ENCODE measurements at regions not wholly inside any gene's neighbourhood (a gene's known extent, or its start where the extent isn't known, plus 50 kb on each side); places are given as distances from the start of the nearest gene placed in this dataset.

DNA sequence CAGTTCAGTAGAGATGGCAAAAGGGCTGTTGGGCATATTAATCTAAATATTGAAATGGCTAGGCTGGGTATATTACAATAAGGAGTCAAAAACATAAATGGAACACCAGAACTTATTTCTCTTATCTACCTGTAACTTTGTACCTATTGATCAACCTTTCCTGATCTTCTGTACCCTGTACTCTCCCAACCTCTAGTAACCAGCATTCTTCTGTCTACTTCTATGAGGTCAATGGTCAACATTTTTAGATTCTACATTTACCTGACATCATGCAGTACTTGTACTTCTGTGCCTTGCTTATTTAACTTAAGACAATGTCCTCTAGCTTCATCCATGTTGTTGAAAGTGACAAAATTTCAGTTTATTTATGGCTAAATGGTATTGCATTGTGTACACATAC is 467.3 kb downstream of the TAF11L14 start:
- TF ChIP-seq ZFX (IDR thresholded peaks at IDR 0.05; ENCODE audit: borderline replicate concordance) = no peak
- TF ChIP-seq, protein P1, sequence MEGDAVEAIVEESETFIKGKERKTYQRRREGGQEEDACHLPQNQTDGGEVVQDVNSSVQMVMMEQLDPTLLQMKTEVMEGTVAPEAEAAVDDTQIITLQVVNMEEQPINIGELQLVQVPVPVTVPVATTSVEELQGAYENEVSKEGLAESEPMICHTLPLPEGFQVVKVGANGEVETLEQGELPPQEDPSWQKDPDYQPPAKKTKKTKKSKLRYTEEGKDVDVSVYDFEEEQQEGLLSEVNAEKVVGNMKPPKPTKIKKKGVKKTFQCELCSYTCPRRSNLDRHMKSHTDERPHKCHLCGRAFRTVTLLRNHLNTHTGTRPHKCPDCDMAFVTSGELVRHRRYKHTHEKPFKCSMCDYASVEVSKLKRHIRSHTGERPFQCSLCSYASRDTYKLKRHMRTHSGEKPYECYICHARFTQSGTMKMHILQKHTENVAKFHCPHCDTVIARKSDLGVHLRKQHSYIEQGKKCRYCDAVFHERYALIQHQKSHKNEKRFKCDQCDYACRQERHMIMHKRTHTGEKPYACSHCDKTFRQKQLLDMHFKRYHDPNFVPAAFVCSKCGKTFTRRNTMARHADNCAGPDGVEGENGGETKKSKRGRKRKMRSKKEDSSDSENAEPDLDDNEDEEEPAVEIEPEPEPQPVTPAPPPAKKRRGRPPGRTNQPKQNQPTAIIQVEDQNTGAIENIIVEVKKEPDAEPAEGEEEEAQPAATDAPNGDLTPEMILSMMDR (IDR thresholded peaks at IDR 0.05) = no peak
- no peak overlapping the region for H3K27ac ChIP-seq

DNA sequence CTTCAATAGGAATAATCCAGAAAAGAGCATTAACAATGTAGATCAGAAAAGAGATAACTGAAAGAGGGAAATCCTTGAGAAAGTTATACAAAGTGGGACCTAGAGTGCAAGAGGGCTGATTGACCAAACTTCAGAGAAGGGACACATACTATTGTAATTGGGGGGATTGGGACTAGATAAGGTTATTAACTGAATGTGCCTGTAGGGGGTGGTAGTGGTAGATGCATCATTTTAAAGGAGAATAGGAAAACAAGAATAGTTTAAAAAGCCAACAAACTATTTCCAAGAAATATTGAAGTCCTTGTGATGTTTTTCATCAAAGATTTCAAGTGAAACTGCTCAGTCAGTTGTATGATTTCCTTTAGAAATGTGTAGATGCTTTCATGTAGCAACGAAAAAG is 468.5 kb downstream of the TAF11L14 start:
- no peak overlapping the region for H3K27ac ChIP-seq
- TF ChIP-seq, protein P1 (IDR thresholded peaks at IDR 0.05) = peak; percentile 27
- TF ChIP-seq ZFX (IDR thresholded peaks at IDR 0.05; ENCODE audit: borderline replicate concordance) = no peak

DNA sequence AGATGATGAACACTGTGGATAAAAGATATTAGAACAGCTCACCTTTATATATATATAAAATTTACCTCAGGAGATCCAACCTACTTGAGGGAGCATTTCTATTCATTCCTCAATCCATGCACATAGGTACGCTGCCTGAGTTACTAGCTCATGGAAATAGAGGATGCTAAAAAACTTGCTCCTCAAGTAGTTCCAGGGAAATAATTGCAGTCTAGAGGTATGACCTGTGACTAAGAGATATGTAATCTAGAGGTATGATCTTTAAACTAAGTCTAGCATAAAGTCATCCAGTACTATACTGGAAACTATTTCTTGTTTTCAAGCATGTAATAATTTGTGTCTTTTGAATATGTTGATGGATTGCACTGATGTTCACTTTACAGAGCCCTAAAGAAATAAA is 471.2 kb downstream of the TAF11L14 start:
- no peak overlapping the region for H3K27ac ChIP-seq
- TF ChIP-seq, protein P1 (IDR thresholded peaks at IDR 0.05) = no peak
- no peak for TF ChIP-seq ZFX (IDR thresholded peaks at IDR 0.05; ENCODE audit: borderline replicate concordance)

GRCh38 chr5:18111906-18112465 is 477.7 kb downstream of the TAF11L14 start:
- TF ChIP-seq ZFX (IDR thresholded peaks at IDR 0.05; ENCODE audit: borderline replicate concordance) = no peak
- TF ChIP-seq, protein P1 (IDR thresholded peaks at IDR 0.05) = no peak
- H3K27ac ChIP-seq = no peak overlapping the region

DNA sequence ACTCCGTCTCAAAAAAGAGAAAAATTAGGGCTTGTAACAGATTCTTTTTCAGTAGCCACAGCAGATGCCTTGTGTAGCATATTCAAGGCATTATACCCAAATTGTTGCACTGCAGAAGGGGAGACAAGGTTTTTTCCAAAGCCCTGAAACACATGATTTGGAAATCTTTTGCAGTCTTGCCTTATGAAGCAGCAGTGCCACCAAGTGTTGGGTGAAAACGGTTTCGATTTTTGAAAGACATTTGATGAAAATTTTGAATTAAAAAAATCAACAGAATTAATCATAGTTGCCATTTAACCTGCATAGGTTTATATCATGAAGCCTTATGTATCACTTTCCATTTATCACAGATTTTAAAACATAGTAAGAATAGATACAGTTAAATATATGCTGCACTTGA is 479.5 kb downstream of the TAF11L14 start:
- no peak overlapping the region for H3K27ac ChIP-seq
- TF ChIP-seq, protein P1 (IDR thresholded peaks at IDR 0.05) = peak; percentile 35
- TF ChIP-seq ZFX (IDR thresholded peaks at IDR 0.05; ENCODE audit: borderline replicate concordance) = no peak

GRCh38 chr5:18114151-18114757 is 480.0 kb downstream of the TAF11L14 start:
- TF ChIP-seq, protein P1 (IDR thresholded peaks at IDR 0.05) = no peak
- no peak overlapping the region for H3K27ac ChIP-seq

GRCh38 chr5:18117968-18118367 is 483.7 kb downstream of the TAF11L14 start:
- H3K27ac ChIP-seq = no peak overlapping the region
- TF ChIP-seq ZFX (IDR thresholded peaks at IDR 0.05; ENCODE audit: borderline replicate concordance) = no peak
- TF ChIP-seq, protein P1 (IDR thresholded peaks at IDR 0.05) = no peak

All from 22Rv1 (cell line).